HUES64 (cell line): ENCODE measurements at regions not wholly inside any gene's neighbourhood (a gene's known extent, or its start where the extent isn't known, plus 50 kb on each side); places are given as distances from the start of the nearest gene placed in this dataset.
"Not testable (repeated sequence)": the region's sequence is repeated elsewhere in the genome, so short reads cannot be mapped to it uniquely, and the experiment has no call there.

ENCODE experiments used
- H3K27ac ChIP-seq: 2 replicates; pipeline ENCODE4 v1.7.0; 2013; ENCODE audit warnings: low read depth, low read length, inconsistent platforms
- H3K27me3 ChIP-seq: 2 replicates; pipeline ENCODE4 v1.6.1; 2013; ENCODE audit warnings: mild to moderate bottlenecking, low read length; ENCODE audit not compliant: insufficient read depth
- H3K36me3 ChIP-seq: 2 replicates; pipeline ENCODE4 v1.6.1; 2013; ENCODE audit warnings: mild to moderate bottlenecking, low read length; ENCODE audit not compliant: insufficient read depth
- H3K4me1 ChIP-seq: 2 replicates; pipeline ENCODE4 v1.6.1; 2013; ENCODE audit warnings: mild to moderate bottlenecking, low read length, moderate library complexity; ENCODE audit not compliant: insufficient read depth
- H3K4me3 ChIP-seq: 2 replicates; pipeline ENCODE4 v1.5.1; 2013; ENCODE audit warnings: mild to moderate bottlenecking, low read length, moderate library complexity
- H3K9ac ChIP-seq: 2 replicates; pipeline ENCODE4 v1.6.1; 2013; ENCODE audit warnings: mild to moderate bottlenecking, low read depth, low read length
- H3K9me3 ChIP-seq: 2 replicates; pipeline ENCODE4 v1.6.1; 2013; ENCODE audit warnings: low read depth, low read length; ENCODE audit not compliant: insufficient read depth
- WGBS: fragments of 150-250, 120-280 bp; methylation state at CpG from one replicate; pipeline ENCODE4 v1.1.7; 2013; ENCODE audit warnings: missing lambda C conversion rate; 5-methylcytosine and 5-hydroxymethylcytosine counted together

DNA sequence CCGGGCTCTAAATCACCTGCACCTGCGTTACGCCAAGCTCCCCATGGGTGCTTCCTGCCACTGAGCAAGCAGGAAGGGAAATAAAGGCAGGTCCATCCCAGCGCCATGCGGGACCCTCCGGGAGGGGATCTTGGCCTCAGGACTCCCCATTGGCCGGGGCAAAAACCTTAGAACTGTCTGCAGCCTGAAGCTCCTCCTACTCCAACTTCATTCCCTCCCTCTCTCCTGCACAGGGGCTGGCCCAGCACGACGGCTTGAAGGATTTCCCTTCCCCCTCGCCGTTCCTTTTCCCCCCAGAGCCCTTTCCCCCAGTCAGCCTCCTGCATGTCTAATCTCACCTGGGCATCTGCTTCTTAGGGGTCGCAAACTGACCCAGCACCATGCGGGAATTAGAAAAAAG lies 137.2 kb upstream of the NCOR2 start:
- H3K27me3 ChIP-seq = no peaks in the 10 kb centered on the region
- no peak overlapping the region for H3K27ac ChIP-seq
- 82% methylated on average over 13 of the region's 13 CpGs for WGBS
- no peak overlapping the region for H3K4me3 ChIP-seq
- H3K9me3 ChIP-seq = no peaks in the 10 kb centered on the region
- H3K36me3 ChIP-seq = no peaks in the 10 kb centered on the region
- H3K4me1 ChIP-seq = no peaks in the 10 kb centered on the region
- H3K9ac ChIP-seq = no peak overlapping the region

DNA sequence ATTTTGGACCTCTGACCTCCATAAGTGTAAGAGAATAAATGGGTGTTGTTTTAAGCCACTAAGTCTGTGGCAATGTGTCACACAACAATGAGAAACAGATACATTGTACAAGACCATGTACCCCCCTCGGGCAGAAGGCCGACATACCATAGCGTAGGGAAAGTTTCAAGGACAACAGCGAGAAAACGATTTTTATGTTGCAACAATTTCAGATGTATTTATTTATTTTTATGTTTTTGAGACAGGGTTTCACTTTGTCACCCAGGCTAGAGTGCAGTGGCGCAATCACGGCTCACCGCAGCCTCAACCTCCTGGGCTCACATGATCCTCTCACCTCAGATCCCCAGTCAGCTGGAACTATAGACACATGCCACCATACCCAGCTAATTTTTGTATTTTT lies 136.4 kb upstream of the NCOR2 start:
- no peak overlapping the region for H3K27ac ChIP-seq
- H3K4me1 ChIP-seq = no peaks in the 10 kb centered on the region
- no peaks in the 10 kb centered on the region for H3K9me3 ChIP-seq
- H3K4me3 ChIP-seq = no peak overlapping the region
- H3K27me3 ChIP-seq = no peaks in the 10 kb centered on the region
- no peaks in the 10 kb centered on the region for H3K36me3 ChIP-seq
- no peak overlapping the region for H3K9ac ChIP-seq
- WGBS = 97% methylated on average over 8 of the region's 8 CpGs

- no peak overlapping the region for H3K9ac ChIP-seq
- H3K9me3 ChIP-seq = no peaks in the 10 kb centered on the region
- H3K27me3 ChIP-seq = no peaks in the 10 kb centered on the region
- no peaks in the 10 kb centered on the region for H3K36me3 ChIP-seq
- 95% methylated on average over 1 of the region's 1 CpG for WGBS
- H3K4me3 ChIP-seq = no peak overlapping the region
- no peaks in the 10 kb centered on the region for H3K4me1 ChIP-seq
- no peak overlapping the region for H3K27ac ChIP-seq
Measured at GRCh38 chr12:124702736-124703135, 135.3 kb upstream of the NCOR2 start.

DNA sequence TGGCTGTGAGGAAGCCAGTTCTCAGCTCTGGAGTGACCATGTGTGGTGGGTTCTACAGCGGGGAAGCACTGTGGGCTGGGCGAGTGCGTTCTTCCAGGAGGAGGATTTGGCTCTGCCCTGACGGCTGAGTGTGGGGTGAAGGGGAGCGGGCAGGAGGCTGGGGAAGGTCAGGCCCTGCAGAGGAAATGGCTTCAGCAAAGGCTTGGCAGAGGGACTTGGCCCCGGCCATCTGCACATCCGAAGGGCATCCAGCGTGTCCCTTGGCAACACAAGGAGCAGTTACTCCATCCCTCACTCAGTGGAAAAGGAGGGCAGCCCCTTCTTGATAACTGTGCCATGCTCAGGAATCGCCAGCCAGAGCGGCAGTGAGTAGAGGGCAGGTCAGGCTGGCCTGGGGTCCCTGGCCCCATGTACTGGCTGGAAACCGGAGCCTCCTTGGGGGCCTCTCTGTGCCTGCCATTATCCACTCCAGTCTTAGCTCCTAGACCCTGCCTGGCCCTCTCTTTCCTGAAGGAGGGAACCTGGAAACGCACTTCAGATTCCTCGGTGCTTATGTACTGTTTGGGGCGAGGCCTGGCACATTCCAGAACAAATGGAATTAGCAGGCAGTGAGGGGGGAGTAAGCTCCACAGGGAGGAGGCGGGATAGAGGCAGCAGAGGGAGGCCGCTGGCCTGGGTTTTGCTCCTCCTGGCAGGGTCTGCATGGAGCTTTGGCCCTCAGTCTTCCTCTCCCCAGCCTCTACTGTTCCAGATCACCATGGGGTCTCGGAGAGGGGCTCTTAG lies 133.6 kb upstream of the NCOR2 start:
- H3K9me3 ChIP-seq = no peaks in the 10 kb centered on the region
- no peak overlapping the region for H3K9ac ChIP-seq
- 79% methylated on average over 17 of the region's 17 CpGs for WGBS
- H3K27ac ChIP-seq = no peak overlapping the region
- no peaks in the 10 kb centered on the region for H3K4me1 ChIP-seq
- H3K27me3 ChIP-seq = no peaks in the 10 kb centered on the region
- no peak overlapping the region for H3K4me3 ChIP-seq
- no peaks in the 10 kb centered on the region for H3K36me3 ChIP-seq

DNA sequence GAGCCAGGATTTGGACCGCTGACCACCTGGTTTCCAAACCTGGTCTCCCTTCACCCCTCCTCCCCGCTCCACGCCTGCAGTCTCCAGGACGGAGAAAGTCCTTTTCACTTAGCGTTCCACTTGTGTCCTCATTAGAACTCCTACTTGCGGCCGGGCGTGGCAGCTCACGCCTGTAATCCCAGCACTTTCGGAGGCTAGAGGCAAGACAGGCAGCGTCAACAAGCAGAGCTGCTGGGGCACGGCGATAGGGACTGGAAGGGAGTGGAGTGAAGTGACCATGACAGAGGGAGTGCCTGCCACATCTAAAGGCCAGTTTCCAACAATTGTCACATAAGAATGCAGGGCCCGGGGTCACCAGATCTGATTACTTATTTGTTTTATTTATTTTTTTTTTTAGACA lies 132.5 kb upstream of the NCOR2 start:
- Histone ChIP-seq H3K27me3 (no peaks in the 10 kb centered on the region), H3K9me3 (no peaks in the 10 kb centered on the region), H3K9ac (no peak overlapping the region), H3K4me3 (no peak overlapping the region), H3K36me3 (no peaks in the 10 kb centered on the region), H3K27ac (no peak overlapping the region), H3K4me1 (no peaks in the 10 kb centered on the region)
- 83% methylated on average over 13 of the region's 14 CpGs for WGBS

GRCh38 chr12:124698998-124699305 lies 131.5 kb upstream of the NCOR2 start:
- 93% methylated on average over 6 of the region's 6 CpGs for WGBS
- Histone ChIP-seq H3K36me3 (no peaks in the 10 kb centered on the region), H3K4me1 (no peaks in the 10 kb centered on the region), H3K9ac (no peak overlapping the region), H3K4me3 (no peak overlapping the region), H3K27me3 (no peaks in the 10 kb centered on the region), H3K9me3 (no peaks in the 10 kb centered on the region), H3K27ac (no peak overlapping the region)

DNA sequence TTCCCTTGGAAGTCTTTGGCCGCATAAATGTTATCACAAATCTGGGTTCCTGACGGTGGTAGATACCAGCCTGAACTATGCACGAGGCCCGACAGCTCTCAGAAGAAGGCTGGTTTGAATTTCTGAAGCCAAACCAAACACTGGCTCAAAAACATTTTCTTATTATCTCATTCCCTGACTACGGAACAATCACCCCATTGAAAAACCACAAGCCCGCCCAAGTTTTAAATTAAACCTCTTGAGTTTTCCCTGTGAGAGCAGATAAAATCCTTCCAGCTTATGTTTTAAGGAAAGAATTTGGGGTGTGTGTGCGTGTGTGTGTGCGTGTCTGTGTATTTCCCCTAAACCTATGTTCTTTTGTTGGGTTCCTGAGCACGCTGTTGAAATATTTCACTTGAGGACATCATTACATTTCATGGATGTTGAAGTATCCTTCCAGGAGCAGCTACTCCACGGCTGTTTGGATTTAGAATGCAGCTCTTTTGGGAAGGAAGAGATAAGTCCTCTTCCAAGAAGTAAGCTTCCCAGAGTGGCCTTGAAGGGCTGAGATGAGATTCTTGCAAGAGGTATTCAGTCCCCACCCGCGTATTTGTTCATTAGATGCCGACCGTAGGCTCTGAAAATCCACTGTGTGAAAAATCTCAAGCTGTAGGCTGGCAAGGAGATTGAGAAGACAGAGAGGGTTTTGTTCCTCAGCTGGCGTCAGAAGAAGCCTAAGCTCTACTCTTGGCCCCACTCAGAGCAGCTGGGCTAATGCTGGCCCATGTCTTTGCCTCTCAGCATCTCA lies 131.0 kb upstream of the NCOR2 start:
- Histone ChIP-seq H3K36me3 (no peaks in the 10 kb centered on the region), H3K4me1 (no peaks in the 10 kb centered on the region), H3K4me3 (no peak overlapping the region), H3K27me3 (no peaks in the 10 kb centered on the region), H3K27ac (no peak overlapping the region), H3K9me3 (no peaks in the 10 kb centered on the region), H3K9ac (no peak overlapping the region)
- 93% methylated on average over 15 of the region's 15 CpGs for WGBS

- not testable (repeated sequence) for H3K27me3 ChIP-seq, H3K4me3 ChIP-seq, H3K27ac ChIP-seq
Measured at GRCh38 chr12:124697722-124698121, 130.3 kb upstream of the NCOR2 start.

DNA sequence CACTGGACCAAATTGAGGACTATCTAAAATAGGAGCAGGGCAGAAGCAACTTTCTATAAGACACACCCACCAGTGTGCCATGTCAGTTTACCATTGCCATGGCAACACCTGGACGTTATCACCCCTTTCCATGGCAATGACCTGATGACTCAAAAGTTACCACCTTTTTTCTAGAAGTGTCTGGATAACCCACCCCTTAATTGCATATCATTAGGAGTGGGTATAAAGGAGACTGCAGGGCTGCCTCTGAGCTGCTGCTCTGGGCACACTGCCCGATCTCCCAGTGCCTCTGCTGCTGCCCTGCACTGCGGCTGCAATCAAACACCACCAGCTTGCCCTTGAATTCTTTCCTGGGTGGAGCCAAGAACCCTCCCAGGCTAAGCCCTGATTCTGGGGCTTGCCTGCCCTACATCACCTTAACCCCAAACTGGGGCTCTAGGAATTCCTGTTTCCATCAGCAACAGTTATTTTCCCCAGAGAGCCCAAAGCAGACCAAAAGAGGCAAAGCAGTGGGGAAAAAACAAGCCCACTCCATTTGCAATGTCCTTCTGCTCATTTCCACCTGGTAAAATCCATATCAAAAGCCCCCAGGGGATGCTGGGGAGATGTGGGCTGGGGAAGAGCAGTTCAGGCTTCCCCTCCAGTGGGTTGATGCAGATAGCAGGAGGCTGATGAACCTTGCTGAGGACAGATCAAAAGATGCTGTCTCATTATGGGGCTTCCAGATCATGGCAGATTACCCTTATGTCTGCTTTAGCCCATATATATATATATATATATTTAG lies 129.5 kb upstream of the NCOR2 start:
- Histone ChIP-seq H3K4me3 (no peak overlapping the region), H3K9me3 (0 out of 2 replicates have a peak, but pooled peaks cover 3% of the 10 kb centered on the region), H3K4me1 (no peaks in the 10 kb centered on the region), H3K27me3 (no peaks in the 10 kb centered on the region), H3K36me3 (no peaks in the 10 kb centered on the region), H3K9ac (no peak overlapping the region), H3K27ac (no peak overlapping the region)
- 90% methylated on average over 3 of the region's 3 CpGs for WGBS

More at GRCh38 chr12:124697722-124698121, 130.3 kb upstream of the NCOR2 start:
- H3K9me3 ChIP-seq, H3K9ac ChIP-seq, H3K36me3 ChIP-seq, H3K4me1 ChIP-seq: not testable (repeated sequence)
- 92% methylated on average over 11 of the region's 11 CpGs for WGBS

DNA sequence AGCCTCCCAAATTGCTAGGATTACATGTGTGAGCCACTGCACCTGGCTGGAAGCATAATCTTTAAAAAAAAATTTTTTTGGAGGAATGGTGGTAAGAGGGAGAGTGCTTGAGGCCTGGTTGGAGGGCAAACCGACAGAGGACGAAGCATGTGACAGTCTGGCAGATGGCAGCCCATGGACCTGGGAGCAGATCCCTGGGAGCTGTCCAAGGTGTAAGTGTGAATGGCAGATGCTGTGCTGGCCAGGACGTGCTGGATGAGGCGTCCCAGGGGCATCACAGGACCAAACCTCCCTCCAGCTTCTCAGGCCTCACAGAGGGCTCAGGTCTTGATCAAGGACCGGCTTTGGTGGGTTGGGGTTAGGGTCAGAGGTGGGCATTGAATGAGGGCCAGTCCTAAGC lies 128.4 kb upstream of the NCOR2 start:
- H3K9ac ChIP-seq = no peak overlapping the region
- no peak overlapping the region for H3K4me3 ChIP-seq
- H3K9me3 ChIP-seq = 0 out of 2 replicates have a peak, but pooled peaks cover 5% of the 10 kb centered on the region
- H3K36me3 ChIP-seq = no peaks in the 10 kb centered on the region
- no peaks in the 10 kb centered on the region for H3K4me1 ChIP-seq
- no peaks in the 10 kb centered on the region for H3K27me3 ChIP-seq
- no peak overlapping the region for H3K27ac ChIP-seq
- 65% methylated on average over 5 of the region's 5 CpGs for WGBS

DNA sequence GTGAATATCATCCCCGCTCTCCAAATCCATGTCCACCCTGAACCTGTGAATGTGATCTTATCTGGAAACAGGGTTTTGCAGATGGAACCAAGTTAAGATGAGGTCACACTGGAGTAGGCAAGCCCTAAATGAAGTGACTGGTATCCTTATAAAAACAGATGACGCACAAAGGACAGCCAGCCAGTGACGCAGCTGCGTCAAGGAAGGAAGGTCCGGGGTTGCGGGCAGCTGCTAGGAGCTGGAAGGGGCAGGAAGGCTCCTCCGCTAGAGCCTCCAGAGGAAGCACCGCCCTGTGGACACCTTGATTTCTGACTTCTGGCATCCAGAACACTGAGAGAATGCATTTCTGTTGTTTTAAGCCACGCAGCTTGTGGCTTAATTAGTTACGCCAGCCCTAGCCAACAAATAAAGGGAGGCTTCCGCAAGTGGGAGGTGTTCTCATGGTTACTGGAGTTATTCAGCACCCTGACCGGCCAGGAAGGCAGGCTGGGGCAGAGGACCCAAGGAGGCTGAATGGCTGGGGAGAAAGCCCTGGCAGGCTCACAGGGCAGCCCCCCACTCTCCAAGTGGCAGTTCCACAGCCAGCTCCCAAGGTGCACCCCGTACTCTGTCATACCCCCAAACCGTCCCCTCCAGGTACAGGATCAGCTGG lies 127.6 kb upstream of the NCOR2 start:
- 0 out of 2 replicates have a peak, but pooled peaks cover 5% of the 10 kb centered on the region for H3K9me3 ChIP-seq
- 83% methylated on average over 14 of the region's 14 CpGs for WGBS
- H3K4me1 ChIP-seq = no peaks in the 10 kb centered on the region
- H3K4me3 ChIP-seq = no peak overlapping the region
- H3K9ac ChIP-seq = no peak overlapping the region
- H3K27me3 ChIP-seq = no peaks in the 10 kb centered on the region
- H3K27ac ChIP-seq = no peak overlapping the region
- no peaks in the 10 kb centered on the region for H3K36me3 ChIP-seq
